HEK293T (cell line): ENCODE measurements at regions not wholly inside any gene's neighbourhood (a gene's known extent, or its start where the extent isn't known, plus 50 kb on each side); places are given as distances from the start of the nearest gene placed in this dataset.

Source experiments
- BHLHE40 ChIP-seq: fragments of 450-650 bp; IDR thresholded peaks from 2 replicates; pipeline ENCODE4 v1.6.1; 2016; ENCODE audit warnings: mild to moderate bottlenecking, moderate library complexity, borderline replicate concordance
- CTBP1 ChIP-seq: fragments of 450-650 bp; IDR thresholded peaks from 2 replicates; pipeline ENCODE4 v1.6.1; 2016; ENCODE audit warnings: borderline replicate concordance
- FOXA1 ChIP-seq: fragments of 450-650 bp; IDR thresholded peaks from 2 replicates; pipeline ENCODE4 v1.6.1; 2016; ENCODE audit warnings: mild to moderate bottlenecking
- FOXM1 ChIP-seq: fragments of 450-650 bp; IDR thresholded peaks from 2 replicates; pipeline ENCODE4 v1.6.1; 2017; ENCODE audit warnings: mild to moderate bottlenecking, borderline replicate concordance
- HDGF ChIP-seq: fragments of 450-650 bp; IDR thresholded peaks from 2 replicates; pipeline ENCODE4 v1.6.1; 2017; ENCODE audit warnings: antibody characterized with exemption, borderline replicate concordance
- L3MBTL2 ChIP-seq: fragments of 450-650 bp; conservative IDR thresholded peaks from 2 replicates; pipeline ENCODE4 v1.6.1; 2016; ENCODE audit warnings: mild to moderate bottlenecking
- LEF1 ChIP-seq: fragments of 450-650 bp; IDR thresholded peaks from 2 replicates; pipeline ENCODE4 v1.6.1; 2017; ENCODE audit warnings: mild to moderate bottlenecking, borderline replicate concordance
- SP1 ChIP-seq: fragments of 450-650 bp; IDR thresholded peaks from 2 replicates; pipeline ENCODE4 v1.6.1; 2017
- SUZ12 ChIP-seq: fragments of 450-650 bp; IDR thresholded peaks from 2 replicates; pipeline ENCODE4 v1.6.1; 2016; ENCODE audit warnings: mild to moderate bottlenecking
- ZNF384 ChIP-seq: fragments of 450-650 bp; IDR thresholded peaks from 2 replicates; pipeline ENCODE4 v1.6.1; 2016

DNA sequence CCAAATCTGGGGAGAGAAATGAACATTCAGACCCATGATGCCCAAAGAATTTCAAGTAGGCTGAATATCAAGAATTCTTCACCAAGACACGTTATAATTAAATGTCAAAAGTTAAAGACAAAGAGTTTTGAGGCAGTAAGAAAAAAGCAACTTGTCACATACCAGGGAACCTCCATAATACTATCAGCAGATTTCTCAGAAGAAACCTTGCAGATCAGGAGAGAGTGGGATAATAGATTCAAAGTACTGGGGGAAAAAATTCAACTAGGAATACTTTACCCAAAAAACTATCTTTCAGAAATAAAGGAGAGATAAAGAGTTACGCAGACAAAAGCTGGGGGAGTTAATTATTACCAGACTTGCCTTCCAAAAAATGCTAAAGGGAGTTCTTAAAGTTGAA is 516.0 kb downstream of the CETN3 start:
- no peak for TF ChIP-seq FOXA1
- TF ChIP-seq CTBP1, result no peak
- no peak for TF ChIP-seq FOXM1
- TF ChIP-seq BHLHE40, result no peak
- no peak for TF ChIP-seq LEF1
- no peak for TF ChIP-seq SP1
- TF ChIP-seq HDGF, result no peak
- no peak for TF ChIP-seq ZNF384
- TF ChIP-seq SUZ12, result no peak
- TF ChIP-seq L3MBTL2, result no peak
